ENCODE measurements at regions not wholly inside any gene's neighbourhood (a gene's known extent, or its start where the extent isn't known, plus 50 kb on each side); places are given as distances from the start of the nearest gene placed in this dataset.

DNA sequence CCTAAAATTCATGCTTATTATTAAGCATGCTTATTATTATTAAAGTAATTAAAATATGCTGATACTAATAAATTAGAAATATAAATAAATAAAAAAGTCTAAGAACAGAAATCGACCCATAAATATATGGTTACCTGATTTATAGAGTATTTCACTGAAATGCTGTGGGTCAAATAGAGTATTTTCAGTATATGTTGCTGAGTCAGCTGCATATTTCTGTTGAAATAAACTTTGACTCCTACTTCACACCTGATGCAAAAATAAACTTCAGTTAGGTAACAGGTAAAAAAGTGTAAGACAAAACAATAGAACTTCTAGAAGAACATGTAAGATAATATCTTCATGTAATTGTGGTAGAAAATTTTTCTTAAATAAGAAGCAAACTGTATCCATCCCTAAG, 967.9 kb downstream of the TRHDE start:
- TF ChIP-seq CTCF (IDR thresholded peaks at IDR 0.05) (no peak), POLR2A (IDR thresholded peaks at IDR 0.05) (no peak)
